ENCODE measurements at regions not wholly inside any gene's neighbourhood (a gene's known extent, or its start where the extent isn't known, plus 50 kb on each side); places are given as distances from the start of the nearest gene placed in this dataset.
A peak's percentile ranks its signal among the peaks of the same experiment; 100 is the strongest.
"Not testable (repeated sequence)": the region's sequence is repeated elsewhere in the genome, so short reads cannot be mapped to it uniquely, and the experiment has no call there.

- Histone ChIP-seq H3K36me3 (no peaks in the 10 kb centered on the region), H3K27me3 (no peaks in the 10 kb centered on the region), H3K27ac (no peak overlapping the region), H3K4me1 (ENCODE audit: insufficient read depth) (no peaks in the 10 kb centered on the region), H3K4me3 (no peak overlapping the region), H3K9me3 (peaks cover 0 to 4% of the 10 kb centered on the region in 2 donors)
- WGBS, 3 donors, result 55 to 68% (median 67%) methylated on average over 3 of the region's 3 CpGs
- TF ChIP-seq CTCF (IDR thresholded peaks at IDR 0.05) (no peak), EP300 (IDR thresholded peaks at IDR 0.05) (no peak), POLR2A (IDR thresholded peaks at IDR 0.05) (no peak)
- no peak for DNase-seq
- intact Hi-C loops (cut with DNase I), result no loop called here
These were observed 99.1 kb downstream of the EN1 start for GRCh38 chr2:118748245-118748885.

GRCh38 chr2:118747637-118748036 is 99.8 kb downstream of the EN1 start:
- H3K4me3 ChIP-seq, result no peak overlapping the region
- H3K36me3 ChIP-seq, result no peaks in the 10 kb centered on the region
- no peak for TF ChIP-seq EP300 (IDR thresholded peaks at IDR 0.05)
- no peak for TF ChIP-seq POLR2A (IDR thresholded peaks at IDR 0.05)
- TF ChIP-seq CTCF (IDR thresholded peaks at IDR 0.05), result no peak
- H3K9me3 ChIP-seq, result peaks cover 0 to 4% of the 10 kb centered on the region in 2 donors
- no peaks in the 10 kb centered on the region for H3K4me1 ChIP-seq (ENCODE audit: insufficient read depth)
- H3K27ac ChIP-seq, result no peak overlapping the region
- intact Hi-C loops (cut with DNase I), result no loop called here
- no peak for DNase-seq
- no peaks in the 10 kb centered on the region for H3K27me3 ChIP-seq

GRCh38 chr2:118747066-118747465 is 100.4 kb downstream of the EN1 start:
- Histone ChIP-seq H3K4me1 (ENCODE audit: insufficient read depth) (no peaks in the 10 kb centered on the region), H3K4me3 (no peak overlapping the region), H3K27ac (no peak overlapping the region), H3K27me3 (no peaks in the 10 kb centered on the region), H3K9me3 (peaks cover 0 to 4% of the 10 kb centered on the region in 2 donors), H3K36me3 (no peaks in the 10 kb centered on the region)
- DNase-seq, result no peak
- intact Hi-C loops (cut with DNase I), result no loop called here
- TF ChIP-seq CTCF (IDR thresholded peaks at IDR 0.05) (no peak), EP300 (IDR thresholded peaks at IDR 0.05) (no peak), POLR2A (IDR thresholded peaks at IDR 0.05) (no peak)
- 71 to 81% (median 73%) methylated on average over 5 of the region's 5 CpGs for WGBS, 3 donors

GRCh38 chr2:118744682-118745181 is 102.7 kb downstream of the EN1 start:
- H3K4me1 ChIP-seq (ENCODE audit: insufficient read depth); H3K27ac ChIP-seq; H3K4me3 ChIP-seq; H3K36me3 ChIP-seq; H3K9me3 ChIP-seq; DNase-seq; intact Hi-C loops (cut with DNase I); H3K27me3 ChIP-seq: not testable (repeated sequence)
- WGBS, 3 donors, result 72 to 81% (median 74%) methylated on average over 3 of the region's 3 CpGs

GRCh38 chr2:118738524-118739308 is 108.7 kb downstream of the EN1 start:
- Histone ChIP-seq H3K27me3 (no peaks in the 10 kb centered on the region), H3K9me3 (no peaks in the 10 kb centered on the region), H3K4me1 (ENCODE audit: insufficient read depth) (no peaks in the 10 kb centered on the region), H3K27ac (no peak overlapping the region), H3K36me3 (no peaks in the 10 kb centered on the region), H3K4me3 (no peak overlapping the region)
- peak in 3 of 5 donors; percentile 9 to 47 (median 10) for DNase-seq
- TF ChIP-seq POLR2A (IDR thresholded peaks at IDR 0.05), result no peak
- TF ChIP-seq EP300 (IDR thresholded peaks at IDR 0.05), result no peak
- TF ChIP-seq CTCF (IDR thresholded peaks at IDR 0.05), result no peak
- intact Hi-C loops (cut with DNase I), result no loop called here
- 31 to 46% (median 31%) methylated on average over 7 of the region's 7 CpGs for WGBS, 3 donors

Measured in ovary (tissue), 7 donors.